Gastrocnemius medialis (tissue), 4 donors: ENCODE measurements at regions not wholly inside any gene's neighbourhood (a gene's known extent, or its start where the extent isn't known, plus 50 kb on each side); places are given as distances from the start of the nearest gene placed in this dataset.

Experiments
- POLR2A ChIP-seq, 2 donors: fragments of 450-650 bp; IDR thresholded peaks; one replicate each; pipeline ENCODE4 v1.6.1; 2017; ENCODE audit warnings: antibody characterized with exemption in 2 of 2, mild to moderate bottlenecking in 2 of 2, moderate library complexity in 2 of 2
- TF ChIP-seq, protein P1 (sequence below), 5 experiments: fragments of 450-650 bp in 3 of 5; fragments of 200-600 bp in 2 of 5; sonication (generic) in 2 of 5; IDR thresholded peaks in 4 of 5; conservative IDR thresholded peaks in 1 of 5; 1 replicate in 4 of 5; 2 replicates in 1 of 5; pipeline ENCODE4 v1.5.1; 2016 to 2019; ENCODE audit warnings: antibody characterized with exemption in 5 of 5, mild to moderate bottlenecking in 3 of 5, moderate library complexity in 3 of 5

DNA sequence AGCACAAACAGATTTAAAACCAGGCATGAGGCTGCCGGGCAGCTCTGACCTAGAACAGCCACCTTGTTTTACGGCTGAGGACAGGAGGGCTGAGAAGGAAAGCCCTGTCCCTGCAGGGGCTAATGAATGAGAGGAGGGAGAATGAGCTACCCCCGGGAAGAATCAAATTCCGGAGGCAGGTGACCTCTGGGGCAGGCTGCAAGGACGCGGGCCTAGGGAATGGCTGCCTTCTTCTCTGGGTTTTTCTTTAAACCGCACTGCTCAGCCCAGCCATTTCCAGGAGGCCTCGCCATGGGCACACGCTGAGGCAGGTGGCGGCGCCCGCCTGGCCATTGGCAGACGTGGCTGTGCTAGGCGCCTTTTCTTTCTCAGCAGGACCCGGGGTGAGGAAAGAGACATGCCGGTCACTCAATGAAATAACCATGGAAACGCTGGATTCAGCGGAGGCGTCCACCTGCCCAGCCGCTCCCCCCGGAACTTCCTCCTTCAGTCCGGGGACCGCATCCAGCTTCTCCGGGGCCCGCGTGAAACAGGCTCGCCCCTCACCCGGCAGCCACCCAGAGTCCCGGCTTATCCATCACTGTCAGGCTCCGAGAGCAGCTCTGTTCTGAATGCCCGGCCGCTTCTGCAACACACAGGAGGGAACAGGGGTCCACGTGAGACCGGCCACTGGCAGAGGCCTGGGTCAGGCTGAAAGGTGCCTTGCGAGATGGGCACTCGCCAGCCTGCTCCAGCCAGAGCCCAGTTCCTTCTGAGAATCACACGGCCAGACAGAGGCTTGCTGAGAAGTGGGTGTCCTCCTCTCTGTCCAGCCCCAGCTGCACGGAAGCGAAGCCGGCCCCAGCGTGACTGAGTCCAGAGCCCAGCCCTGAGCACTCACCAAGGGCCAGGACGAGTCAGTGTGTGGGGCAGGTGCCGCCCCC is 82.1 kb downstream of the PDGFA start:
- TF ChIP-seq, protein P1, sequence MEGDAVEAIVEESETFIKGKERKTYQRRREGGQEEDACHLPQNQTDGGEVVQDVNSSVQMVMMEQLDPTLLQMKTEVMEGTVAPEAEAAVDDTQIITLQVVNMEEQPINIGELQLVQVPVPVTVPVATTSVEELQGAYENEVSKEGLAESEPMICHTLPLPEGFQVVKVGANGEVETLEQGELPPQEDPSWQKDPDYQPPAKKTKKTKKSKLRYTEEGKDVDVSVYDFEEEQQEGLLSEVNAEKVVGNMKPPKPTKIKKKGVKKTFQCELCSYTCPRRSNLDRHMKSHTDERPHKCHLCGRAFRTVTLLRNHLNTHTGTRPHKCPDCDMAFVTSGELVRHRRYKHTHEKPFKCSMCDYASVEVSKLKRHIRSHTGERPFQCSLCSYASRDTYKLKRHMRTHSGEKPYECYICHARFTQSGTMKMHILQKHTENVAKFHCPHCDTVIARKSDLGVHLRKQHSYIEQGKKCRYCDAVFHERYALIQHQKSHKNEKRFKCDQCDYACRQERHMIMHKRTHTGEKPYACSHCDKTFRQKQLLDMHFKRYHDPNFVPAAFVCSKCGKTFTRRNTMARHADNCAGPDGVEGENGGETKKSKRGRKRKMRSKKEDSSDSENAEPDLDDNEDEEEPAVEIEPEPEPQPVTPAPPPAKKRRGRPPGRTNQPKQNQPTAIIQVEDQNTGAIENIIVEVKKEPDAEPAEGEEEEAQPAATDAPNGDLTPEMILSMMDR (IDR thresholded peaks at IDR 0.05 in 4 of 5, conservative IDR thresholded peaks at IDR 0.05 in 1 of 5): no peak
- no peak for TF ChIP-seq POLR2A (IDR thresholded peaks at IDR 0.05)
